ENCODE measurements at regions not wholly inside any gene's neighbourhood (a gene's known extent, or its start where the extent isn't known, plus 50 kb on each side); places are given as distances from the start of the nearest gene placed in this dataset.

GRCh38 chr12:25041006-25041741, 92.3 kb upstream of the BCAT1 start:
- Histone ChIP-seq H3K4me3 (ENCODE audit: insufficient read depth, low read depth, low read length, poor library complexity, severe bottlenecking) (no peak overlapping the region), H3K9me3 (ENCODE audit: control insufficient read depth, low read length) (peaks cover 3% of the 10 kb centered on the region), H3K4me1 (ENCODE audit: control insufficient read depth, insufficient read depth, low read length, poor library complexity, severe bottlenecking) (no peaks in the 10 kb centered on the region), H3K27ac (ENCODE audit: insufficient read depth, low read length, poor library complexity, severe bottlenecking) (no peak overlapping the region), H3K27me3 (replicated peaks; ENCODE audit: control insufficient read depth, insufficient read depth, low read length, poor library complexity, severe bottlenecking) (peaks cover 5% of the 10 kb centered on the region), H3K36me3 (ENCODE audit: control insufficient read depth, insufficient read depth, low read length) (no peaks in the 10 kb centered on the region)
- DNase-seq, result no peak

- DNase-seq, result no peak
- H3K27me3 ChIP-seq (replicated peaks; ENCODE audit: control insufficient read depth, insufficient read depth, low read length, poor library complexity, severe bottlenecking), result peaks cover 5% of the 10 kb centered on the region
- H3K36me3 ChIP-seq (ENCODE audit: control insufficient read depth, insufficient read depth, low read length), result no peaks in the 10 kb centered on the region
- no peak overlapping the region for H3K4me3 ChIP-seq (ENCODE audit: insufficient read depth, low read depth, low read length, poor library complexity, severe bottlenecking)
- H3K27ac ChIP-seq (ENCODE audit: insufficient read depth, low read length, poor library complexity, severe bottlenecking), result no peak overlapping the region
- no peaks in the 10 kb centered on the region for H3K9me3 ChIP-seq (ENCODE audit: control insufficient read depth, low read length)
- no peaks in the 10 kb centered on the region for H3K4me1 ChIP-seq (ENCODE audit: control insufficient read depth, insufficient read depth, low read length, poor library complexity, severe bottlenecking)
These were observed 91.7 kb upstream of the BCAT1 start for GRCh38 chr12:25040593-25040992.

GRCh38 chr12:25034676-25035075, 85.8 kb upstream of the BCAT1 start:
- DNase-seq, result no peak
- Histone ChIP-seq H3K36me3 (ENCODE audit: control insufficient read depth, insufficient read depth, low read length) (no peaks in the 10 kb centered on the region), H3K27me3 (replicated peaks; ENCODE audit: control insufficient read depth, insufficient read depth, low read length, poor library complexity, severe bottlenecking) (peaks cover 5% of the 10 kb centered on the region), H3K27ac (ENCODE audit: insufficient read depth, low read length, poor library complexity, severe bottlenecking) (no peak overlapping the region), H3K4me3 (ENCODE audit: insufficient read depth, low read depth, low read length, poor library complexity, severe bottlenecking) (no peak overlapping the region), H3K4me1 (ENCODE audit: control insufficient read depth, insufficient read depth, low read length, poor library complexity, severe bottlenecking) (no peaks in the 10 kb centered on the region), H3K9me3 (ENCODE audit: control insufficient read depth, low read length) (no peaks in the 10 kb centered on the region)

GRCh38 chr12:25025951-25026490, 77.1 kb upstream of the BCAT1 start:
- Histone ChIP-seq H3K36me3 (ENCODE audit: control insufficient read depth, insufficient read depth, low read length) (no peaks in the 10 kb centered on the region), H3K27me3 (replicated peaks; ENCODE audit: control insufficient read depth, insufficient read depth, low read length, poor library complexity, severe bottlenecking) (no peaks in the 10 kb centered on the region), H3K4me3 (ENCODE audit: insufficient read depth, low read depth, low read length, poor library complexity, severe bottlenecking) (no peak overlapping the region), H3K9me3 (ENCODE audit: control insufficient read depth, low read length) (no peaks in the 10 kb centered on the region), H3K27ac (ENCODE audit: insufficient read depth, low read length, poor library complexity, severe bottlenecking) (no peak overlapping the region), H3K4me1 (ENCODE audit: control insufficient read depth, insufficient read depth, low read length, poor library complexity, severe bottlenecking) (no peaks in the 10 kb centered on the region)
- no peak for DNase-seq

GRCh38 chr12:25025260-25025659, 76.4 kb upstream of the BCAT1 start:
- Histone ChIP-seq H3K36me3 (ENCODE audit: control insufficient read depth, insufficient read depth, low read length) (no peaks in the 10 kb centered on the region), H3K27me3 (replicated peaks; ENCODE audit: control insufficient read depth, insufficient read depth, low read length, poor library complexity, severe bottlenecking) (no peaks in the 10 kb centered on the region), H3K4me3 (ENCODE audit: insufficient read depth, low read depth, low read length, poor library complexity, severe bottlenecking) (no peak overlapping the region), H3K27ac (ENCODE audit: insufficient read depth, low read length, poor library complexity, severe bottlenecking) (no peak overlapping the region), H3K4me1 (ENCODE audit: control insufficient read depth, insufficient read depth, low read length, poor library complexity, severe bottlenecking) (no peaks in the 10 kb centered on the region), H3K9me3 (ENCODE audit: control insufficient read depth, low read length) (no peaks in the 10 kb centered on the region)
- DNase-seq, result no peak

- DNase-seq, result no peak
- Histone ChIP-seq H3K27me3 (replicated peaks; ENCODE audit: control insufficient read depth, insufficient read depth, low read length, poor library complexity, severe bottlenecking) (no peaks in the 10 kb centered on the region), H3K9me3 (ENCODE audit: control insufficient read depth, low read length) (no peaks in the 10 kb centered on the region), H3K4me3 (ENCODE audit: insufficient read depth, low read depth, low read length, poor library complexity, severe bottlenecking) (no peak overlapping the region), H3K4me1 (ENCODE audit: control insufficient read depth, insufficient read depth, low read length, poor library complexity, severe bottlenecking) (no peaks in the 10 kb centered on the region), H3K36me3 (ENCODE audit: control insufficient read depth, insufficient read depth, low read length) (no peaks in the 10 kb centered on the region), H3K27ac (ENCODE audit: insufficient read depth, low read length, poor library complexity, severe bottlenecking) (no peak overlapping the region)
These were observed 74.9 kb upstream of the BCAT1 start for GRCh38 chr12:25023808-25024207.

- Histone ChIP-seq H3K27me3 (replicated peaks; ENCODE audit: control insufficient read depth, insufficient read depth, low read length, poor library complexity, severe bottlenecking) (no peaks in the 10 kb centered on the region), H3K9me3 (ENCODE audit: control insufficient read depth, low read length) (no peaks in the 10 kb centered on the region), H3K36me3 (ENCODE audit: control insufficient read depth, insufficient read depth, low read length) (no peaks in the 10 kb centered on the region), H3K4me3 (ENCODE audit: insufficient read depth, low read depth, low read length, poor library complexity, severe bottlenecking) (no peak overlapping the region), H3K4me1 (ENCODE audit: control insufficient read depth, insufficient read depth, low read length, poor library complexity, severe bottlenecking) (no peaks in the 10 kb centered on the region), H3K27ac (ENCODE audit: insufficient read depth, low read length, poor library complexity, severe bottlenecking) (no peak overlapping the region)
- no peak for DNase-seq
These were observed 71.8 kb upstream of the BCAT1 start for GRCh38 chr12:25020621-25021243.

GRCh38 chr12:25018146-25018545, 69.2 kb upstream of the BCAT1 start:
- no peaks in the 10 kb centered on the region for H3K36me3 ChIP-seq (ENCODE audit: control insufficient read depth, insufficient read depth, low read length)
- H3K9me3 ChIP-seq (ENCODE audit: control insufficient read depth, low read length), result no peaks in the 10 kb centered on the region
- DNase-seq, result no peak
- H3K27ac ChIP-seq (ENCODE audit: insufficient read depth, low read length, poor library complexity, severe bottlenecking), result no peak overlapping the region
- no peaks in the 10 kb centered on the region for H3K4me1 ChIP-seq (ENCODE audit: control insufficient read depth, insufficient read depth, low read length, poor library complexity, severe bottlenecking)
- no peak overlapping the region for H3K4me3 ChIP-seq (ENCODE audit: insufficient read depth, low read depth, low read length, poor library complexity, severe bottlenecking)
- no peaks in the 10 kb centered on the region for H3K27me3 ChIP-seq (replicated peaks; ENCODE audit: control insufficient read depth, insufficient read depth, low read length, poor library complexity, severe bottlenecking)

GRCh38 chr12:25017336-25017735, 68.4 kb upstream of the BCAT1 start:
- Histone ChIP-seq H3K36me3 (ENCODE audit: control insufficient read depth, insufficient read depth, low read length) (no peaks in the 10 kb centered on the region), H3K4me3 (ENCODE audit: insufficient read depth, low read depth, low read length, poor library complexity, severe bottlenecking) (no peak overlapping the region), H3K9me3 (ENCODE audit: control insufficient read depth, low read length) (no peaks in the 10 kb centered on the region), H3K4me1 (ENCODE audit: control insufficient read depth, insufficient read depth, low read length, poor library complexity, severe bottlenecking) (no peaks in the 10 kb centered on the region), H3K27ac (ENCODE audit: insufficient read depth, low read length, poor library complexity, severe bottlenecking) (no peak overlapping the region), H3K27me3 (replicated peaks; ENCODE audit: control insufficient read depth, insufficient read depth, low read length, poor library complexity, severe bottlenecking) (no peaks in the 10 kb centered on the region)
- no peak for DNase-seq

GRCh38 chr12:25014961-25015360, 66.1 kb upstream of the BCAT1 start:
- no peak overlapping the region for H3K4me3 ChIP-seq (ENCODE audit: insufficient read depth, low read depth, low read length, poor library complexity, severe bottlenecking)
- no peak overlapping the region for H3K27ac ChIP-seq (ENCODE audit: insufficient read depth, low read length, poor library complexity, severe bottlenecking)
- no peaks in the 10 kb centered on the region for H3K36me3 ChIP-seq (ENCODE audit: control insufficient read depth, insufficient read depth, low read length)
- no peaks in the 10 kb centered on the region for H3K27me3 ChIP-seq (replicated peaks; ENCODE audit: control insufficient read depth, insufficient read depth, low read length, poor library complexity, severe bottlenecking)
- no peaks in the 10 kb centered on the region for H3K4me1 ChIP-seq (ENCODE audit: control insufficient read depth, insufficient read depth, low read length, poor library complexity, severe bottlenecking)
- DNase-seq, result no peak
- H3K9me3 ChIP-seq (ENCODE audit: control insufficient read depth, low read length), result no peaks in the 10 kb centered on the region

Data from effector memory CD4-positive, alpha-beta T cell (primary cell).